ENCODE measurements at regions not wholly inside any gene's neighbourhood (a gene's known extent, or its start where the extent isn't known, plus 50 kb on each side); places are given as distances from the start of the nearest gene placed in this dataset.
"Not testable (repeated sequence)": the region's sequence is repeated elsewhere in the genome, so short reads cannot be mapped to it uniquely, and the experiment has no call there.

GRCh38 chr12:90209029-90209428, 500.4 kb upstream of the ATP2B1 start:
- Histone ChIP-seq H3K27me3 (no peaks in the 10 kb centered on the region), H3K9me3 (peaks cover 0 to 6% of the 10 kb centered on the region in 2 donors), H3K4me3 (no peak overlapping the region), H3K27ac (no peak overlapping the region), H3K36me3 (no peaks in the 10 kb centered on the region), H3K4me1 (no peaks in the 10 kb centered on the region)
- no peak for DNase-seq (ENCODE audit: low spot score)
- TF ChIP-seq CTCF (IDR thresholded peaks at IDR 0.05), result no peak

GRCh38 chr12:90208379-90208778, 499.7 kb upstream of the ATP2B1 start:
- not testable (repeated sequence) for H3K27ac ChIP-seq; H3K4me1 ChIP-seq; H3K27me3 ChIP-seq; H3K36me3 ChIP-seq; H3K4me3 ChIP-seq; DNase-seq (ENCODE audit: low spot score); H3K9me3 ChIP-seq

GRCh38 chr12:90207799-90208198, 499.2 kb upstream of the ATP2B1 start:
- peaks cover 0 to 6% of the 10 kb centered on the region in 2 donors for H3K9me3 ChIP-seq
- no peak for DNase-seq (ENCODE audit: low spot score)
- H3K4me3 ChIP-seq, result no peak overlapping the region
- no peak overlapping the region for H3K27ac ChIP-seq
- TF ChIP-seq CTCF (IDR thresholded peaks at IDR 0.05), result no peak
- no peaks in the 10 kb centered on the region for H3K36me3 ChIP-seq
- no peaks in the 10 kb centered on the region for H3K27me3 ChIP-seq
- no peaks in the 10 kb centered on the region for H3K4me1 ChIP-seq

- Histone ChIP-seq H3K4me1 (no peaks in the 10 kb centered on the region), H3K36me3 (no peaks in the 10 kb centered on the region), H3K27me3 (no peaks in the 10 kb centered on the region), H3K9me3 (peaks cover 0 to 6% of the 10 kb centered on the region in 2 donors), H3K4me3 (no peak overlapping the region), H3K27ac (no peak overlapping the region)
- DNase-seq (ENCODE audit: low spot score), result no peak
- no peak for TF ChIP-seq CTCF (IDR thresholded peaks at IDR 0.05)
These were observed 496.5 kb upstream of the ATP2B1 start for GRCh38 chr12:90205165-90205564.

- Histone ChIP-seq H3K9me3 (no peaks in the 10 kb centered on the region), H3K27me3 (no peaks in the 10 kb centered on the region), H3K4me1 (peaks cover 0 to 6% of the 10 kb centered on the region in 2 donors), H3K4me3 (no peak overlapping the region), H3K36me3 (no peaks in the 10 kb centered on the region), H3K27ac (no peak overlapping the region)
- no peak for TF ChIP-seq CTCF (IDR thresholded peaks at IDR 0.05)
- DNase-seq (ENCODE audit: low spot score), result no peak
These were observed 494.9 kb upstream of the ATP2B1 start for GRCh38 chr12:90203556-90203955.

GRCh38 chr12:90199006-90199405, 490.4 kb upstream of the ATP2B1 start:
- H3K4me1 ChIP-seq, result peaks cover 0 to 6% of the 10 kb centered on the region in 2 donors
- no peak overlapping the region for H3K27ac ChIP-seq
- H3K4me3 ChIP-seq, result no peak overlapping the region
- TF ChIP-seq CTCF (IDR thresholded peaks at IDR 0.05), result no peak
- DNase-seq (ENCODE audit: low spot score), result no peak
- no peaks in the 10 kb centered on the region for H3K9me3 ChIP-seq
- no peaks in the 10 kb centered on the region for H3K36me3 ChIP-seq
- no peaks in the 10 kb centered on the region for H3K27me3 ChIP-seq

Data from right atrium auricular region (tissue), 2 donors.